ENCODE measurements at regions not wholly inside any gene's neighbourhood (a gene's known extent, or its start where the extent isn't known, plus 50 kb on each side); places are given as distances from the start of the nearest gene placed in this dataset.

GRCh38 chr9:85260275-85260845 lies 481.4 kb downstream of the AGTPBP1 start:
- no peak for DNase-seq (ENCODE audit: low read depth)

- DNase-seq (ENCODE audit: low read depth) = no peak
Measured at GRCh38 chr9:85258823-85259370, 482.9 kb downstream of the AGTPBP1 start.

- DNase-seq (ENCODE audit: low read depth) = no peak
Measured at GRCh38 chr9:85258236-85258635, 483.5 kb downstream of the AGTPBP1 start.

GRCh38 chr9:85249313-85249621 lies 492.5 kb downstream of the AGTPBP1 start:
- DNase-seq (ENCODE audit: low read depth) = no peak

GRCh38 chr9:85248514-85249312 lies 493.0 kb downstream of the AGTPBP1 start:
- DNase-seq (ENCODE audit: low read depth) = no peak

GRCh38 chr9:85246541-85246940 lies 495.2 kb downstream of the AGTPBP1 start:
- no peak for DNase-seq (ENCODE audit: low read depth)

- no peak for DNase-seq (ENCODE audit: low read depth)
Measured at GRCh38 chr9:85244856-85245255, 496.9 kb downstream of the AGTPBP1 start.

- no peak for DNase-seq (ENCODE audit: low read depth)
Measured at GRCh38 chr9:85243977-85244376, 497.8 kb downstream of the AGTPBP1 start.

GRCh38 chr9:85237478-85237877 lies 504.3 kb downstream of the AGTPBP1 start:
- no peak for DNase-seq (ENCODE audit: low read depth)

- no peak for DNase-seq (ENCODE audit: low read depth)
Measured at GRCh38 chr9:85230081-85230480, 511.7 kb downstream of the AGTPBP1 start.

GRCh38 chr9:85228111-85228855 lies 513.5 kb downstream of the AGTPBP1 start:
- DNase-seq (ENCODE audit: low read depth) = no peak

GRCh38 chr9:85225180-85225579 lies 516.6 kb downstream of the AGTPBP1 start:
- DNase-seq (ENCODE audit: low read depth) = no peak

- DNase-seq (ENCODE audit: low read depth) = no peak
Measured at GRCh38 chr9:85224729-85225128, 517.0 kb downstream of the AGTPBP1 start.

- no peak for DNase-seq (ENCODE audit: low read depth)
Measured at GRCh38 chr9:85224301-85224700, 517.5 kb downstream of the AGTPBP1 start.

GRCh38 chr9:85223506-85224125 lies 518.1 kb downstream of the AGTPBP1 start:
- no peak for DNase-seq (ENCODE audit: low read depth)

- DNase-seq (ENCODE audit: low read depth) = no peak
Measured at GRCh38 chr9:85216601-85217000, 525.2 kb downstream of the AGTPBP1 start.

GRCh38 chr9:85215961-85216360 lies 525.8 kb downstream of the AGTPBP1 start:
- DNase-seq (ENCODE audit: low read depth) = no peak

GRCh38 chr9:85215416-85215815 lies 526.3 kb downstream of the AGTPBP1 start:
- no peak for DNase-seq (ENCODE audit: low read depth)

GRCh38 chr9:85213650-85214607 lies 527.8 kb downstream of the AGTPBP1 start:
- DNase-seq (ENCODE audit: low read depth) = no peak

- no peak for DNase-seq (ENCODE audit: low read depth)
Measured at GRCh38 chr9:85212887-85213286, 528.9 kb downstream of the AGTPBP1 start.

- no peak for DNase-seq (ENCODE audit: low read depth)
Measured at GRCh38 chr9:85212209-85212608, 529.5 kb downstream of the AGTPBP1 start.

Measured in activated gamma-delta T cell treated with anti-CD3 and anti-CD28 coated beads, Interleukin-2, amount 50 U/mL, for 16 hours (primary cell).